ENCODE measurements at regions not wholly inside any gene's neighbourhood (a gene's known extent, or its start where the extent isn't known, plus 50 kb on each side); places are given as distances from the start of the nearest gene placed in this dataset.

DNA sequence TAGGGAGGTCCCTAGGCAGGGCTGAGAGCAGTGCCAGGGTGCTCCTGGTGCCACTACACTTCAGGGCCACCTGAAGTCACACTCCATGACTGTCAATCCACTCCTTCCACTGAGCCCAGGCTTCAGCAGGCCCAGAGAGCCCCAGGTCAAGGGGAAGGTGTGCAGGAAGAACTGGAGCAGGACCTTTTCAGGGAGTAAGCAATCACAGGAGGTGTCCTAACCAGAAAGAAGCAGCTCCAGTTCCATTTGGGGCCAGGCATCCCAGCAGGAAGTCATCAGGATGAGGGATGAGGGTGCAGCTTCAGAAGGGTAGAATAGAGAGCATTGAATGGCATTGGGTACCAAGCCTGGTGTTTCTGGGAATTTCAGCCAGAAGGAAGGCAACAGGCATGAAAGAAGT is 556.5 kb downstream of the INSC start:
- TF ChIP-seq EP300 (IDR thresholded peaks at IDR 0.05; ENCODE audit: low read depth) (no peak), POLR2A (IDR thresholded peaks at IDR 0.05) (no peak), POLR2AphosphoS5 (IDR thresholded peaks at IDR 0.05) (no peak)
- TF ChIP-seq, protein P1, sequence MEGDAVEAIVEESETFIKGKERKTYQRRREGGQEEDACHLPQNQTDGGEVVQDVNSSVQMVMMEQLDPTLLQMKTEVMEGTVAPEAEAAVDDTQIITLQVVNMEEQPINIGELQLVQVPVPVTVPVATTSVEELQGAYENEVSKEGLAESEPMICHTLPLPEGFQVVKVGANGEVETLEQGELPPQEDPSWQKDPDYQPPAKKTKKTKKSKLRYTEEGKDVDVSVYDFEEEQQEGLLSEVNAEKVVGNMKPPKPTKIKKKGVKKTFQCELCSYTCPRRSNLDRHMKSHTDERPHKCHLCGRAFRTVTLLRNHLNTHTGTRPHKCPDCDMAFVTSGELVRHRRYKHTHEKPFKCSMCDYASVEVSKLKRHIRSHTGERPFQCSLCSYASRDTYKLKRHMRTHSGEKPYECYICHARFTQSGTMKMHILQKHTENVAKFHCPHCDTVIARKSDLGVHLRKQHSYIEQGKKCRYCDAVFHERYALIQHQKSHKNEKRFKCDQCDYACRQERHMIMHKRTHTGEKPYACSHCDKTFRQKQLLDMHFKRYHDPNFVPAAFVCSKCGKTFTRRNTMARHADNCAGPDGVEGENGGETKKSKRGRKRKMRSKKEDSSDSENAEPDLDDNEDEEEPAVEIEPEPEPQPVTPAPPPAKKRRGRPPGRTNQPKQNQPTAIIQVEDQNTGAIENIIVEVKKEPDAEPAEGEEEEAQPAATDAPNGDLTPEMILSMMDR (IDR thresholded peaks at IDR 0.05): no peak
- DNase-seq: no peak
- Histone ChIP-seq H3K36me3 (no peaks in the 10 kb centered on the region), H3K27ac (no peak overlapping the region), H3K4me3 (no peak overlapping the region), H3K9me3 (no peaks in the 10 kb centered on the region), H3K27me3 (no peaks in the 10 kb centered on the region), H3K4me1 (no peaks in the 10 kb centered on the region)
- intact Hi-C loops (cut with DNase I; ENCODE audit: low total_unique reads): no loop called here
- in situ Hi-C loops (cut with MboI; ENCODE audit: low pct_ligation_motif_present in 1 of 4, low pct_unique_long_range_greater_than_20kb in 1 of 4, low sequenced_read_pairs in 3 of 4): no loop called here

DNA sequence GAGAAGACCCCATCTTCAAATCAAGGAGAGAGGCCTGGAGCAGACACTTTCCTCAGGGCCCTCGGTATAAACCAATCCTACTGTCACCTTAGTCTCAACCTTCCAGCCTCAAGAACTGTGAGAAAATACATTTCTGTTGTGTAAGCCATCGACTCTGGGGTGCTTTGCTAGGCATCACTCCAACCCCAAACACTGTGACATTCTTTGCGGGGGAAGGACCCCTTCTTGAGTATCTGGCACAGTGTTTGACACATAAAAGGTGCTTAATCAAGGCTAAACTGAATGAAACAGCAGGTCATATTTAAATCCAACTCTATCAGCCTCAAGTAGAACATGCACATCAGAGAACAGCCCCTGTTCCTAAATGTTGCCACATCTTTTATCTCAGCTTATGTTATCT is 558.1 kb downstream of the INSC start:
- H3K27me3 ChIP-seq: no peaks in the 10 kb centered on the region
- 71 to 77% methylated on average over 1 to 3 of the region's 3 CpGs for WGBS, 2 donors (ENCODE audit: low coverage in 1 of 2)
- TF ChIP-seq POLR2A (IDR thresholded peaks at IDR 0.05) (no peak), EP300 (IDR thresholded peaks at IDR 0.05; ENCODE audit: low read depth) (no peak), POLR2AphosphoS5 (IDR thresholded peaks at IDR 0.05) (no peak)
- TF ChIP-seq, protein P1 (IDR thresholded peaks at IDR 0.05): no peak
- H3K4me1 ChIP-seq: no peaks in the 10 kb centered on the region
- H3K36me3 ChIP-seq: no peaks in the 10 kb centered on the region
- intact Hi-C loops (cut with DNase I; ENCODE audit: low total_unique reads): no loop called here
- in situ Hi-C loops (cut with MboI; ENCODE audit: low pct_ligation_motif_present in 1 of 4, low pct_unique_long_range_greater_than_20kb in 1 of 4, low sequenced_read_pairs in 3 of 4): no loop called here
- no peak overlapping the region for H3K4me3 ChIP-seq
- DNase-seq: no peak
- H3K27ac ChIP-seq: no peak overlapping the region
- peaks cover 0 to 12% of the 10 kb centered on the region in 2 donors for H3K9me3 ChIP-seq

DNA sequence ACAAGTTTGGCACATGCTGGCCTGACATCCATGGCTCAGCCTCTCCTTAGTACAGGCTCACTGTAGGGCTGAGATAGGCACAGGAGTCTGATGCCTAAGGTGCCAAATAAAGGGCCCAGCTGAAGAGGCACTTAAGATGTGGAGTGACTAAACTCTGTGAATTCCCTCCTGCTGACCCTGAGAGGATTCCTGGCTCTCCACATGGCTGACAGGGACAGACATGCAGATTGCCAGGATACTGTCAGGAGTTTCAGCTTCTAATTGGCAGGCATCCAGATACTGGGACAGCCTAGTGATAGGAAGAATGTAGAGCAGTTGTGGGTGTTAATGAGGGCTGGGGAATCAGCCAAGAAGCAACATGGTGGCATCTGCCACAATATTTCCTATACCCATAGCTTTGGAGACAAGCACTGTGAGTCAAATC is 558.7 kb downstream of the INSC start:
- Histone ChIP-seq H3K27me3 (no peaks in the 10 kb centered on the region), H3K4me3 (no peak overlapping the region), H3K36me3 (no peaks in the 10 kb centered on the region), H3K4me1 (no peaks in the 10 kb centered on the region), H3K9me3 (peaks cover 0 to 16% of the 10 kb centered on the region in 2 donors), H3K27ac (no peak overlapping the region)
- in situ Hi-C loops (cut with MboI; ENCODE audit: low pct_ligation_motif_present in 1 of 4, low pct_unique_long_range_greater_than_20kb in 1 of 4, low sequenced_read_pairs in 3 of 4) (no loop called here), intact Hi-C loops (cut with DNase I; ENCODE audit: low total_unique reads) (no loop called here)
- DNase-seq: no peak
- TF ChIP-seq EP300 (IDR thresholded peaks at IDR 0.05; ENCODE audit: low read depth): no peak
- no peak for TF ChIP-seq POLR2AphosphoS5 (IDR thresholded peaks at IDR 0.05)
- TF ChIP-seq, protein P1 (IDR thresholded peaks at IDR 0.05): no peak
- TF ChIP-seq POLR2A (IDR thresholded peaks at IDR 0.05): no peak

DNA sequence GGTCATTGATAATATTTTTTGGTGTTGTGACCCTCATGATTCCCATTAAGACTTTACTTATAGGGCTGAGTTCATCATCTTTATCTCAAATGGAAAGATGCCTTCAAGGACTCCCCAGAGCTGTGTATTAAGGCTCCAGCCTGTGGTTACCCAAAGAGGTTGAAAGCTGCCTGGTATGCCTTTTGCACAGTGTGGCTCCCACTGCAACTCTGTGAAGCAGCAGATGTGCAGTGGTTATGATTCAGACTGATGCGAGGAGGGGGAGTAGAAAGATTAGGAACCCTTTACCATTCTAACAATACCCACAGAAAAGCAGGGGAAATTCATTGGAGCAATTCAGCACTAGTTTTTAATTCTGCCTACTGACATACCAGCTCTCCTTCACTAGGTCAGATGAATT is 560.0 kb downstream of the INSC start:
- in situ Hi-C loops (cut with MboI; ENCODE audit: low pct_ligation_motif_present in 1 of 4, low pct_unique_long_range_greater_than_20kb in 1 of 4, low sequenced_read_pairs in 3 of 4): no loop called here
- intact Hi-C loops (cut with DNase I; ENCODE audit: low total_unique reads): no loop called here
- H3K27ac ChIP-seq: no peak overlapping the region
- 76 to 100% methylated on average over 1 of the region's 1 CpG for whole genome bisulfite sequencing, 2 donors (ENCODE audit: low coverage in 1 of 2)
- H3K4me3 ChIP-seq: no peak overlapping the region
- H3K9me3 ChIP-seq: peaks cover 0 to 16% of the 10 kb centered on the region in 2 donors
- TF ChIP-seq, protein P1 (IDR thresholded peaks at IDR 0.05): no peak
- TF ChIP-seq POLR2AphosphoS5 (IDR thresholded peaks at IDR 0.05) (no peak), EP300 (IDR thresholded peaks at IDR 0.05; ENCODE audit: low read depth) (no peak), POLR2A (IDR thresholded peaks at IDR 0.05) (no peak)
- no peaks in the 10 kb centered on the region for H3K27me3 ChIP-seq
- no peak for DNase-seq
- no peaks in the 10 kb centered on the region for H3K4me1 ChIP-seq
- H3K36me3 ChIP-seq: no peaks in the 10 kb centered on the region
